Right cardiac atrium (tissue), 5 donors: ENCODE measurements at regions not wholly inside any gene's neighbourhood (a gene's known extent, or its start where the extent isn't known, plus 50 kb on each side); places are given as distances from the start of the nearest gene placed in this dataset.

ENCODE experiments used
- ATAC-seq, 2 donors: fragments of 200-7000 bp; cut with Tn5 transposase; one replicate each; pipeline versions ENCODE4 v1.8.0 to v1.9.1; 2020; ENCODE audit warnings: moderate library complexity in 2 of 2, mild to moderate bottlenecking in 1 of 2
- DNase-seq, 3 donors: peaks; one replicate each; pipeline ENCODE4 v3.0.0-alpha.2; 2020
- H3K27ac ChIP-seq: one replicate; pipeline ENCODE4 v1.5.1; 2013; ENCODE audit warnings: mild to moderate bottlenecking, low read length, control low read depth, moderate library complexity
- H3K27me3 ChIP-seq: one replicate; pipeline ENCODE4 v1.6.1; 2013; ENCODE audit not compliant: control insufficient read depth, insufficient read depth
- H3K4me1 ChIP-seq: one replicate; pipeline ENCODE4 v1.6.1; 2013; ENCODE audit warnings: low read length; ENCODE audit not compliant: control insufficient read depth, insufficient read depth
- H3K4me3 ChIP-seq: one replicate; pipeline ENCODE4 v1.5.1; 2013; ENCODE audit warnings: low read length, control low read depth
- H3K9me3 ChIP-seq: one replicate; pipeline ENCODE4 v1.6.1; 2013; ENCODE audit warnings: low read length; ENCODE audit not compliant: control insufficient read depth
- WGBS: extraction: QIAGEN DNeasy Blood & Tissue Kit; methylation state at CpG from one replicate; pipeline ENCODE4 v1.1.7; 2013; 5-methylcytosine and 5-hydroxymethylcytosine counted together
- intact Hi-C, 4 donors: fragments of 100-400 bp; cut with DNase I; formaldehyde crosslinking; loops; one replicate each; pipeline versions ENCODE4 v1.11.0 to v1.14.0; 2022 to 2023
- donor health status: healthy with polysubstance abuse.
- donor health status: DM: no; HTN: yes; CAD: no.
- donor health status: DM: no; HTN: no; CAD: no.
- donor health status: DM: no; HTN: yes; CAD: no; lungs with severe emphysema.
- donor health status: DM: yes; HTN: yes; CAD: no.

DNA sequence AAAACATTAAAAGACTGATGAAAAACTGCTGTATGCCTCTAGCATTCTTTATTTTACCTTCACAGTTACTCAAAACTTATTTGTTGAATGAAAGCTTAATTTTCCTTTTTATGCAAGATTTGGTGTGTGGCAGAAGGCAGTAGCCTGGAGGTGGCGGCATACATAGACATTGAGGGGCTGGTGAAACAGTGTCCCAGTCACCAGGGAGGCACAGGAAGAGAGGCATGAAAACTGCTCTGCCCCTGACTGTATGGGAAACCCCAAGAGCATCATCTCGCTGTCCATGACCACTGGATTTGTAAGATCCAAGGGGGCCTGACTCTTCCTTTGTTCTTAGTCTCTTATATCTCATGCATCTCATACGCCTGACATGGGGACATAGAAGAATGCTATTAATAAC is 493.7 kb upstream of the GOLIM4 start:
- 75% methylated on average over 3 of the region's 3 CpGs for WGBS
- Histone ChIP-seq H3K27ac (no peak overlapping the region), H3K4me1 (peaks cover 3% of the 10 kb centered on the region), H3K9me3 (no peaks in the 10 kb centered on the region), H3K4me3 (no peak overlapping the region), H3K27me3 (no peaks in the 10 kb centered on the region)
- ATAC-seq (no peak), DNase-seq (no peak)
- intact Hi-C loops: no loop called here

DNA sequence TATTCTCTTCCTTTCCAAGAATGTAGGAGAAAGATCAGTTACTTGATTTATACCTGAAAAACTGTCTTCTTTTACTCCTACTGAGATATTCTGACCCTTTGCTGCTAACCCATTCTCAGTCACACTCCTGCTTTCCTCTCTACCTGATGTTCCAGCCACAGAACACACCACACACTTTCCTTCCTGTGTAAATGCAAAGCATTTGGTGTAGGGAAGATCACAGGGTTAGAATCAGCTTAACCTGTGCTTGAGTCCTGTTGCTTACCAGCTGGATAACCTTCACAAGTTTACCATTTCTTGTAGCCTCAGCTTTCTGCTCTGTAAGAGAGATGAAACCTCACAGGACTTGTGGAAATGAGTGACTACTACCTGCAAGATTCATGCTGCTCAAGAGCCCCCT is 489.8 kb upstream of the GOLIM4 start:
- DNase-seq (no peak), ATAC-seq (no peak)
- intact Hi-C loops: no loop called here
- H3K4me1 ChIP-seq: peaks cover 3% of the 10 kb centered on the region
- no peak overlapping the region for H3K4me3 ChIP-seq
- no peak overlapping the region for H3K27ac ChIP-seq
- H3K9me3 ChIP-seq: no peaks in the 10 kb centered on the region
- no peaks in the 10 kb centered on the region for H3K27me3 ChIP-seq

DNA sequence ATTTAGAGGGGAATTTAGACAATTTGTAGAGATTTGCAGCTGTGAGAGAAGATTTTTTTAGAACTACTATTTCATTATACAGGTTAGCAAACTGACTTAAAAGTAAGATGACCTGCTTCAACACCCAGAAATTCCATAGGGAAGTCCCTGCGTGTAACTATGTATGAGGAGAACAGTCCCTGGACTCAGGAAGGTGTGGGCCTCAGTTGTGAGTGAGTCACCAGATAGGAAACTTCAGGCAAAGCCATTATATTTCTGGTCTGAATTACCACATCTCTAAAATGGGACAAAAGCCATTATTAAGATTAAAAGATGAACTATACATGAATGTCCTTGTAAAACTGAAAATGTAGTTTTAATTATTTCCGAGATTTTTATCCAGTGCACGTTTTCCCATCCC is 488.3 kb upstream of the GOLIM4 start:
- WGBS: 67% methylated on average over 3 of the region's 3 CpGs
- Histone ChIP-seq H3K4me3 (no peak overlapping the region), H3K27ac (no peak overlapping the region), H3K27me3 (no peaks in the 10 kb centered on the region), H3K4me1 (no peaks in the 10 kb centered on the region), H3K9me3 (no peaks in the 10 kb centered on the region)
- ATAC-seq (no peak), DNase-seq (no peak)
- intact Hi-C loops: no loop called here

DNA sequence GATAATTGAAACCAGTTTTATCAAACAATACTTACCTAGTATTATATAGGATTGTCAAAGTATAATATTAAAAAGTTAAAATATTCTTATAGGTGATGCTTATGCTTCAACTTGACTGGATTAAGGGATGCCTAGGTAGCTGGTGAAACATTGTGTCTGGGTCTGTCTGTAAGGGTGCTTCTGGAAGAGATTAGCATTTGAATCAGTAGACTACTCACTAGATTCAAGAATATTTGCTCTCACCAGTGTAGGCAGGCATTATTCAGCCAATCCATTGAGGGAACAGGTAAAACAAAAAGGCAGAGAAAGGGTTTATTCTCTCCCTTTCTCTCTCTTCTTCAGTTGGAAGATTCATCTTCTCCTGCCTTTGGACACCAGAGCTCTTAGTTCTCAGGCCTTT is 486.8 kb upstream of the GOLIM4 start:
- DNase-seq (no peak), ATAC-seq (no peak)
- intact Hi-C loops: no loop called here
- no peaks in the 10 kb centered on the region for H3K27me3 ChIP-seq
- no peak overlapping the region for H3K27ac ChIP-seq
- H3K9me3 ChIP-seq: no peaks in the 10 kb centered on the region
- H3K4me3 ChIP-seq: no peak overlapping the region
- no peaks in the 10 kb centered on the region for H3K4me1 ChIP-seq

DNA sequence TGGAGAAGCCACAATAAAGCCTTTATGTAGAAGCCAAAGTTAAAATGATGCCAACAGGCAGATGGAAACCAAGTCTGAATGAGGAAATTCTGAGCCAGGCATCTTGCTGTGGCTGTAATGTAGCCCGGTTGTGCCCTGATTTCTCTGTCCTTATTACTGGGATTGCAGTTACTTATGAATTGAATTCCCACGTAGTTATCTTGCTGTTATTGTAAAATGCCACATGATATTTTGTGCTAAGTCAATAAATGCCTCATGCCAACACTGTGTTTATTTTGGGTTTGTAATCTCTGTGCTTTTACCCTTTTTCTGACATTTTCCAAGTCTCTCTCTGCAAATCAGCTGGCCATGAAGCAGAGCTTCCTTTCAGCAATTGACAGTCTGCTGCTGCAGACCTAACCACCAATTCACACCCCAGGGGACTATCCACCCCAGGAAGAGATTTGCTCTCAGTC is 486.1 kb upstream of the GOLIM4 start:
- Histone ChIP-seq H3K9me3 (no peaks in the 10 kb centered on the region), H3K4me3 (no peak overlapping the region), H3K27ac (no peak overlapping the region), H3K27me3 (no peaks in the 10 kb centered on the region), H3K4me1 (no peaks in the 10 kb centered on the region)
- no peak for ATAC-seq
- WGBS: 34% methylated on average over 2 of the region's 2 CpGs
- no peak for DNase-seq
- intact Hi-C loops: no loop called here

DNA sequence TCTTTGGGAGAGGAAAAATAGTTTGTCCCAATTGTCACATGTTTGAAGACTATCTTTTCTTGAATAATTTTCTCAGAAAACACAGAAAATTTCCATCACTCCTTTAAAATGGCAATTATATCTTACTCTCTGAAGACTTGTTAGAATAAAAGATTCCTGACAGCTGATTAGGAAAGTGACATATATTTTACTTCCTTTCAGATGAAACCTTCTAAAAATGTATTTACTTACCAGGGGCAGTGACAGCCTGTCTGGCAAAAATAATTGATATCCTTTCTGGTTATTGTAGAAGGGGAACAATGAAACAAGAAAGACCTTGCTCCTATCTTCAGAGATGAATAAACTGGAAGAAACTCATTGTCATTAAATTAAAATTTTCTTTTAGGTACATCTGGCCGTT is 483.3 kb upstream of the GOLIM4 start:
- Histone ChIP-seq H3K9me3 (no peaks in the 10 kb centered on the region), H3K27me3 (no peaks in the 10 kb centered on the region), H3K4me1 (no peaks in the 10 kb centered on the region), H3K27ac (no peak overlapping the region), H3K4me3 (no peak overlapping the region)
- no peak for DNase-seq
- intact Hi-C loops: no loop called here
- no peak for ATAC-seq
- 62% methylated on average over 1 of the region's 1 CpG for WGBS

DNA sequence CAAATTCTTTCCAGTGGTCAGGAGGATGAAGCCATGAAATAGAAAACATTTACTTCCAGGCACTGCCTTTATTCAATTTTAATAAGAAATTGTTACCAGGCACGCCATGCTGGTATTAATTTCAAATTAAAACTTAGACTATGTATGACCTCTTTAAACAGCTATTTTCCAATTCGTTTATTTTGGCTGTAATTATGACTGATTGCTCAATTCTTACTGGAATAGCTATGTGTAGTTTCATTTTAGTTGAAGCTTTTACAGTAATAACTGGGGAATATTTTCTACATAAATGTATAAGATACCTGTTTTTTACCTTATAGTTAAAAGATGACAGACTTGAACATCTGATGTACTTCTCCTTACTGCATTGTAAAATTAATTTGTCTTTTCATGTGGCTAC is 480.0 kb upstream of the GOLIM4 start:
- no peaks in the 10 kb centered on the region for H3K27me3 ChIP-seq
- no peaks in the 10 kb centered on the region for H3K4me1 ChIP-seq
- no peaks in the 10 kb centered on the region for H3K9me3 ChIP-seq
- intact Hi-C loops: no loop called here
- DNase-seq: no peak
- no peak overlapping the region for H3K4me3 ChIP-seq
- 40% methylated on average over 2 of the region's 2 CpGs for WGBS
- ATAC-seq: no peak
- H3K27ac ChIP-seq: no peak overlapping the region

DNA sequence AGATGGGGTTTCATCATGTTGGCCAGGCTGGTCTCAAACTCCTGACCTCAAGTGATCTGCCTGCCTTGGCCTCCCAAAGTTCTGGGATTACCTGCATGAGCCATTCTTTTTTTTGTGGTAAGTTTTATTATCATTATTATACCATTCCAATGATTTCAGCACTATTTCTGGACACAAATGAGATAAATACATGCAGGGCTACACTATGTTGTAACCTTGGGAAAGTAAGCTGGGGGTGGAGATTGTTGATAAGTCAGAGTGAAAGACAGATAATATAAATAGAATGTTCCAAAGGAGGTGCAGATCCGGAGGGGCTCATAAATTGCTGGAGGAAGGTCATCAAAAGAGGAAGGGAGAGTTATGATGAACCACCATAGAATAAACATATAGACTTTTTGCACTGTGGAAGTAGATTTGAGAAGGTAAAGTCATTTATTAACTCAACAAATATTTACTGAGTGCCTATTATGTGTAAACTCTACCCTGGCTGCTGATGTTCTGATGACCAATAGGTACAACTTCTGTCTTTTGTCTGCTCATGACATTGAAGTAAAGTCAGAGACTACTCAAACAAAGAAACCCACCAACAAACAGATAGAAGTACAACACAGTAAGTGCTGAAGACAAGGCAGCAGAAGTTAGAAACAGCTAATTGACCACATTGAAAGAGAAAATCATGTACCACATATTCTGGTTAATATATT is 478.9 kb upstream of the GOLIM4 start:
- no peaks in the 10 kb centered on the region for H3K27me3 ChIP-seq
- intact Hi-C loops: no loop called here
- H3K27ac ChIP-seq: no peak overlapping the region
- ATAC-seq: no peak
- H3K9me3 ChIP-seq: no peaks in the 10 kb centered on the region
- DNase-seq: no peak
- WGBS: 27% methylated on average over 1 of the region's 1 CpG
- no peaks in the 10 kb centered on the region for H3K4me1 ChIP-seq
- no peak overlapping the region for H3K4me3 ChIP-seq

DNA sequence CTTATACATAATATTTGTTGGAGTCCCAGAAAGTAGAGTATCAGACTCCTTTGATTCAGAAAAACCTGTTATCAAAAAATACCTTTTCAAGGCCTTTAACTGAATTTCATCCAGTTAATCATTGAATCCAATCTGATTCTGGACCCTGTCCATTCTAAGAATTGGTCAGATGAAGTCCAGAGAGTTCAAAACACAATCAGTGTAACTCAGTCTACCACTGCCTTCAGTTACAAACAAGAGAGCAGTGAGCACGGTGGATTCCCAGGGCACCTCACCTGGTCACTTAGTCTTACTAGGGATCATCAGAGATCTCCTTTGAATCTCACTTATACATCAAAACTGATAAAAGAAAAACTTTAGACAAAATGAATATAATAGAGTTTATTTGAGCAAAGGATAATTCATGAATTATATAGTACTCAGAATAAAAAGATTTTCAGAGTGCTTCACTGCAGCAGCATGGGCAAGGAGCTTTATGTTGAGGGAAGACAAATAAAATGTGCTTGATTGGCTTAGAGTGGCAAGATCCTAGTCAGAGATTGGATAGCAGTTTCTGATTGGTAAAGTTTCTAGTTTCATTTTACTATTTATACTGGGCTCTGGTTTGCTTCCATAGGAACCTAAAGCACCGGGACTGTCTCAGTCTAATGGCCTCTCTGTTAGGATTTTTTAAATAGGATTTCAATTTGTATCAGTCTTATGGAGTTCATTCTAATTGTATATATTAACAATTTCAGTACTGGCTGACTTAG is 474.9 kb upstream of the GOLIM4 start:
- Histone ChIP-seq H3K4me1 (no peaks in the 10 kb centered on the region), H3K27me3 (no peaks in the 10 kb centered on the region), H3K9me3 (no peaks in the 10 kb centered on the region), H3K27ac (no peak overlapping the region), H3K4me3 (no peak overlapping the region)
- DNase-seq (no peak), ATAC-seq (no peak)
- 82% methylated on average over 2 of the region's 2 CpGs for WGBS
- intact Hi-C loops: no loop called here

DNA sequence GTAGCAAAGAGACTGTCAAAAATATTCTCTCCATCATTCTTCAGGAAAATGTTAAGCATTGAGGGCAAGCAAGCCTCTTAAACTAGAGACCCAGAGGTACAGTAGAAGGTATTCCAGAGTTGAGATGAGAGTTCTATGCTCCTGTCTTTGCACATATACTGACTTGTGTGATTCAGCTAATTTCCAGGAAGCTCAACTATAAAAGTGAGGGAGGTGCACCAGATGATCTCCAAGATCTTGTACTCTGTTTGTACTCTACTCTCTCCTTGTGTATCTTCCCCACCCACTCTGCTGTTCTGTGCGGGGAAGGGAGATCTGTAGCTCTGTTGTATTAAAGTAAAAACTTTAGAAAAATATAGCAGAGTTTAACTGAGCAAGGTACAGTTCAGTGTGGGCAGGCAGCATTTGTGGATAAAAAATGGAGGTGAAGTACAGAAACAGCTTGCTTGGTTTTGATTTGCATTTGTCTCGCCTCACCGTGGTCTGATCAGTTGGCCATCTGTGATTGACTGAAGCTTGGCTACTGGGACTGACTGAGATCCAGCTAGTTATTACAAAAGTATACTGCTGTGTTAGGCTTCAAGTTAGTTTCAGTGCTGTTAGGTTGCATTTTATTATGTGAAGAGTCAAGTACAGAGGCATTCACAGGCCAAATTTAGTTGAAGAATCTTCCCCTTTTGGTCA is 463.1 kb upstream of the GOLIM4 start:
- no peaks in the 10 kb centered on the region for H3K4me1 ChIP-seq
- no peak overlapping the region for H3K4me3 ChIP-seq
- intact Hi-C loops: no loop called here
- H3K27ac ChIP-seq: no peak overlapping the region
- H3K9me3 ChIP-seq: no peaks in the 10 kb centered on the region
- no peak for DNase-seq
- H3K27me3 ChIP-seq: no peaks in the 10 kb centered on the region
- no peak for ATAC-seq
- WGBS: 91% methylated on average over 3 of the region's 3 CpGs

DNA sequence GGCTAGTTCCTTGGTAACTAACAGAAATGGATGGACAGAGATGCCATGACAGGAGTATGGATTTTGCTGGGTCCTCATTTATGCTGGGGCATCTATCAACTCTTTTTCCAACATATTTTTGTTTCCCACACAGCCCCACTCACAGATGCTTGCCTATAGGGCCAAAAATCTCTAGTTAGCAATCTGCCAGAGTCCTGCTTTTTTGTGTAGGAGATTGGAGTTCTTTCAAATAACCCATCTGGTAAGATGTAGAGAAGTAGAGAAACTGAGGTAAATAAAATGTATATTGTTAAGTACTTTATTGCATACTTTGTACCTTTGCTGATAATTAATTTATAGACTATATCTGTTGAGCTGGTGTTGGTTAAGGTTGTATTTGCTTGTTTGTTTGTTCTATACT is 456.5 kb upstream of the GOLIM4 start:
- H3K27me3 ChIP-seq: no peaks in the 10 kb centered on the region
- H3K4me3 ChIP-seq: no peak overlapping the region
- no peak overlapping the region for H3K27ac ChIP-seq

More for the DNA sequence above, 456.5 kb upstream of the GOLIM4 start:
- no peaks in the 10 kb centered on the region for H3K9me3 ChIP-seq
- H3K4me1 ChIP-seq: no peaks in the 10 kb centered on the region
- DNase-seq (no peak), ATAC-seq (no peak)
- intact Hi-C loops: no loop called here
